ENCODE measurements at regions not wholly inside any gene's neighbourhood (a gene's known extent, or its start where the extent isn't known, plus 50 kb on each side); places are given as distances from the start of the nearest gene placed in this dataset.

GRCh38 chr1:29529677-29530278 is 293.5 kb downstream of the PTPRU start:
- no peak overlapping the region for H3K27ac Mint-ChIP-seq
- DNase-seq (ENCODE audit: low spot score in 2 of 2), result no peak
- peaks cover 12% of the 10 kb centered on the region for H3K9me3 Mint-ChIP-seq
- no peaks in the 10 kb centered on the region for H3K4me1 Mint-ChIP-seq
- no peaks in the 10 kb centered on the region for H3K36me3 Mint-ChIP-seq
- H3K4me3 Mint-ChIP-seq, result no peak overlapping the region
- ATAC-seq, result no peak

GRCh38 chr1:29527314-29528004 is 291.1 kb downstream of the PTPRU start:
- Mint-ChIP-seq H3K9me3 (peaks cover 12% of the 10 kb centered on the region), H3K27ac (no peak overlapping the region), H3K4me1 (no peaks in the 10 kb centered on the region), H3K36me3 (no peaks in the 10 kb centered on the region), H3K4me3 (no peak overlapping the region)
- ATAC-seq, result no peak
- DNase-seq (ENCODE audit: low spot score in 2 of 2), result no peak

GRCh38 chr1:29525941-29526340 is 289.6 kb downstream of the PTPRU start:
- Mint-ChIP-seq H3K27ac (no peak overlapping the region), H3K9me3 (peaks cover 12% of the 10 kb centered on the region), H3K36me3 (no peaks in the 10 kb centered on the region), H3K4me3 (no peak overlapping the region), H3K4me1 (no peaks in the 10 kb centered on the region)
- no peak for ATAC-seq
- DNase-seq (ENCODE audit: low spot score in 2 of 2), result no peak

DNA sequence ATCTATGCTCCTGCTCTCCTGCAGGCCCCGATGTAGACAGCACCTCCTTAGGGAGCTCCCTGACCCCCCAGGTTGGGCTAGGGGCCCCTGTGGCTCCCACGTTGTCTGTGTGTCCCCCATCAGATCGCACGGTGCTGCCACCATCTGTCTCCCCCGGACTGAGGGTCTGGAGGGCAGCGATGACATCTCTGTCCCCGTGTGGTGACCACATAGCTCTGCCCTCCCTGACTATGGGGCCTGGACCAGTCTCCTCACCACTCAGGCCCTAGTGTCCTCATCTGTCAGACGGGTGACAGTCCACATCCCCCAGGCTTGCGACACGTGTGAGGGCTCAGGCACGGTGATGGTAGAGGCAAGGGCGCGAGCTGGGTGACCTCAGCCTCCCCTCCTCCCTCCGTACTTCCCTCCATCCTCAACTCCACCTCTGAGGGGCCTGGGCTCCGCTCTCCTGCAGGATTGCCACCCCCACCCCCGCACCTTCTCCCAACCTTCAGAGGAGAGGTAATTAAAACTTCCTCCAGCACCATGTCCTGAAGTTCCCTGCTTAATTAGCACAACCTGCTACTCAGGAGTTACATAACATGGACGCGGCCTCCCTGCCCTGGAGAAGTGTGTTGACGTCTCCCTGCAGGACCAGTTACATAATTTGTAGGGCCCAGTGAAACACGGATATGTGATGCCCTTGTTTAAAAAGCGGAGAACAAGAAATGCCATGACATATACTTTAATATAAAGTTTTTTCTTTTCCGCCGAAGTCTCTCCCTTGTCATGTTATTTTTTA is 288.2 kb downstream of the PTPRU start:
- Mint-ChIP-seq H3K9me3 (peaks cover 7% of the 10 kb centered on the region), H3K4me3 (no peak overlapping the region), H3K27ac (no peak overlapping the region), H3K4me1 (no peaks in the 10 kb centered on the region), H3K36me3 (no peaks in the 10 kb centered on the region)
- no peak for DNase-seq (ENCODE audit: low spot score in 2 of 2)
- no peak for ATAC-seq

DNA sequence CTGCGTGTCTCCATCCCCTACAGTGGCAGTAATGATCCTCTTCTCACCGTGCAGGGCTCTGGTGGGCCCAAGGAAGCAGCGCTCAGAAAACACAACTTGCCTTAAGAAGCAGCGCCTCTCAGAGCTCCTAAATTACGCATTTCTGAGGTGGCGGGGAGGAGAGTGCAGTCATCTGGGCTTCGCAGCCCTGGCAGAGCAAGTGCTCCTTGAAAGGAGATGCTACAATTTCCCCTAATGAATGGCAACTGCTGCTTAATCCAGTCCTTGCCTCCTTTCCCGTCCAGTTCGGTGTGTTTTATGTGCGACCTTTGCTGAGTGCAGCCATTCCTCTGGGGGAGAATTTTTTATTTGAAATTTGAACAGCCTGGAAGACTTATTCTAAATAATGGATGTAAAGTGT is 287.3 kb downstream of the PTPRU start:
- ATAC-seq (no peak), DNase-seq (ENCODE audit: low spot score in 2 of 2) (no peak)
- Mint-ChIP-seq H3K4me3 (no peak overlapping the region), H3K9me3 (peaks cover under 1% of the 10 kb centered on the region), H3K27ac (no peak overlapping the region), H3K4me1 (no peaks in the 10 kb centered on the region), H3K36me3 (no peaks in the 10 kb centered on the region)

DNA sequence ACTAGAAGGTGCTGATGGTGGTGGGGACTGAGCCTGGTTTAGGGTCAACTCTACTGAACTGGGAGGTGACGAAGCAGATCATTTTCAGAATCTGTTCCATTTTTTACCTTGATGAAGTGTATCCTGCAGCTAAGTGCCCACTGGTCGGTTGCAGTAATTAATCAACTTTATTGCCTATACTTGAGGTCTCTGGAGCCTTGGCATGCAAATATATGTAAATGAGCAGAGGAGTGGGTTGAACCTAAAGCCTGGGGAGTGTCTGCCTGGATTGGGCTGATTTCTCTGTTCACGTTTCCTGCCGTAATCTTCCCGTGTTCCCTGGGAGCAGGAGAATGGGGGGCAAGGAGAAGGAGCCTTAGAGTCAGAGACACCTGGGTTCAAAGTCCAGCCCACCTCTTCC is 286.8 kb downstream of the PTPRU start:
- H3K9me3 Mint-ChIP-seq, result no peaks in the 10 kb centered on the region
- no peak overlapping the region for H3K27ac Mint-ChIP-seq
- H3K36me3 Mint-ChIP-seq, result no peaks in the 10 kb centered on the region
- no peaks in the 10 kb centered on the region for H3K4me1 Mint-ChIP-seq
- no peak overlapping the region for H3K4me3 Mint-ChIP-seq
- ATAC-seq (no peak), DNase-seq (ENCODE audit: low spot score in 2 of 2) (no peak)

DNA sequence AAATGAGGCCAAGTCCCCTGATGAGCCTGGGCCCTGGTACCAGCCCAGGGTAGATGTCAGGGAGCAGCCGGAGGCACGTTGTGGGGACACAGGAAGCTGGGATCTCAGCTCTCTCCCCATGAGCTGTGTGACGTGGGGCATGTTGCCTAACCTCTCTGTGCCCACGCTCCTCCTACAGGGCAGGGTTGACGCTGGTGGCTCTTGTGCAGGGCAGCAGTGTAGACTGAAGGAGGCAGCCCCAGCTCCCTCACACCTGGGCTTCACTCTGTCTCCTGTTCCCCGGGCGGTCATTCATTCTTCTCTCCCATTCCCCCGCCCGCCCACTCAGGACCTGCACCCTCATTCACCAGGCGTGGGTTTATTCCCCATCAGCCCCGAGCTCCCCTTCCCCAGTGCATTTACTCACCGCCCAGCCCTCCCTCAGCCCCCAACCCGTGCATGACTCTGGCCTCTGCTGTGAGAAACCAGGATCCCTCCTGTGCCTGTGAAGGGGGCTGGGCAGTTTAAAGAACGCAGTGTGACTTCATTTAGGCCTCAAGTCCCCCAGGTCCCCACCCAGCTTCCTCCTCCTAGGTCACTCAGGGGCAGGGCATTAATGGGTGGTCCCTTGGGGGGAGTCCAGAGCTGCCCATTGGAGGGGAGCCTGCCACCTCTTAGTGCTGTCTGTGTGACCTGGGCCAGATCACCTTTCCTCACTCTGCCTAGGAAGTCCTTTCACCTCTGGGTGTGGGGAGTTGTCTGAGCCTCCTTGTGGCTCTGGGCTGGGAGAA is 285.7 kb downstream of the PTPRU start:
- Mint-ChIP-seq H3K27ac (no peak overlapping the region), H3K4me1 (no peaks in the 10 kb centered on the region), H3K4me3 (no peak overlapping the region), H3K9me3 (no peaks in the 10 kb centered on the region), H3K36me3 (no peaks in the 10 kb centered on the region)
- no peak for DNase-seq (ENCODE audit: low spot score in 2 of 2)
- no peak for ATAC-seq

DNA sequence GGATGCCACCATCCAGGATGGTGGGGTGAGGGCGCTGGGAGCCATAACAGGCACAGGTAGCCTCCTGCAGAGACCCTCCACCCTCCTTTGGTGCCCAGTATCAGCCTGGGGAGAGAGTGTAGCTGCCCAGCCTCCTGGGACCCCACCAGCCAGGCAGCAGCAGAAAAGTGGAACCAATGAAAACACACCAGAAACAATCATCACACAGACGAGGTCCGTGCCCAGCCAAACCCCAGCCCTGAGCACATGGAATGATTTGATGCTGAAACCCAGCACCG is 285.1 kb downstream of the PTPRU start:
- no peak overlapping the region for H3K4me3 Mint-ChIP-seq
- ATAC-seq, result no peak
- H3K27ac Mint-ChIP-seq, result no peak overlapping the region
- no peaks in the 10 kb centered on the region for H3K4me1 Mint-ChIP-seq
- no peak for DNase-seq (ENCODE audit: low spot score in 2 of 2)
- H3K9me3 Mint-ChIP-seq, result no peaks in the 10 kb centered on the region
- H3K36me3 Mint-ChIP-seq, result no peaks in the 10 kb centered on the region

- H3K4me1 Mint-ChIP-seq, result no peaks in the 10 kb centered on the region
- ATAC-seq, result no peak
- H3K4me3 Mint-ChIP-seq, result no peak overlapping the region
- no peaks in the 10 kb centered on the region for H3K9me3 Mint-ChIP-seq
- H3K36me3 Mint-ChIP-seq, result no peaks in the 10 kb centered on the region
- no peak for DNase-seq (ENCODE audit: low spot score in 2 of 2)
- H3K27ac Mint-ChIP-seq, result no peak overlapping the region
Observed at GRCh38 chr1:29520571-29521437, 284.5 kb downstream of the PTPRU start.

- no peak for DNase-seq (ENCODE audit: low spot score in 2 of 2)
- Mint-ChIP-seq H3K4me1 (no peaks in the 10 kb centered on the region), H3K36me3 (no peaks in the 10 kb centered on the region), H3K4me3 (no peak overlapping the region), H3K27ac (no peak overlapping the region), H3K9me3 (no peaks in the 10 kb centered on the region)
- no peak for ATAC-seq
Observed at GRCh38 chr1:29519788-29520110, 283.4 kb downstream of the PTPRU start.

GRCh38 chr1:29519108-29519787 is 282.9 kb downstream of the PTPRU start:
- ATAC-seq (no peak), DNase-seq (ENCODE audit: low spot score in 2 of 2) (peak in 1 of 2 donors; percentile 29)
- H3K4me1 Mint-ChIP-seq, result no peaks in the 10 kb centered on the region
- H3K4me3 Mint-ChIP-seq, result no peak overlapping the region
- H3K9me3 Mint-ChIP-seq, result no peaks in the 10 kb centered on the region
- H3K36me3 Mint-ChIP-seq, result no peaks in the 10 kb centered on the region
- H3K27ac Mint-ChIP-seq, result no peak overlapping the region

DNA sequence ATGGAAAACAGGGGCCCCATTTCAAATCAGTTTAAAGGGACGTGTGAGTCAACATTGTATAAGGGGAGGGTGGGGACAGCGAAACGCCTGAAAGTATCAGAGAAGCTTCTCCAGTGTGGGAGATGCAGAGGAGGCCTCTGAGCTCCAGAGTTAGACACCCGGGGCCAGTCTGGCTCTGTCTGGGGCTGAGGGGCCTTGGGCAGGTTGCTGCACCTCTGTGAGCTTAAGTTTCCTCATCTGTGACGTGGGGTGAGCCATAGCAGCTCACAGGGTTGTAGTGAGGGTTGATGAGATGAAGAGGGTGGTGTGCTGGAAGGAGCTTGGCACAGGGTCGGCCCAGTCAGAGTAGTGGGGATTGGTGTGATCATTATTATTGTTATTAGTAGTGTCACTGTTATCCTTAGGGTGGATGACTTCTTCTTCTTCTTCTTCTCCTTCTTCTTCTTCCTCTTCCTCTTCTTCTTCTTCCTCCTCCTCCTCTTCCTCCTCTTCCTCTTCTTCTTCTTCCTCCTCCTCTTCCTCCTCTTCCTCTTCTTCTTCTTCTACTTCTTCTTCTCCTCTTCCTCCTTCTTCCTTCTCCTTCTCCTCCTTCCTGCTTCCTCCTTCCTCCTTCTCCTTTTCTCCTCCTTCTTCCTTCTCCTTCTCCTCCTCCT is 282.0 kb downstream of the PTPRU start:
- ATAC-seq (no peak), DNase-seq (ENCODE audit: low spot score in 2 of 2) (no peak)
- no peak overlapping the region for H3K4me3 Mint-ChIP-seq
- H3K4me1 Mint-ChIP-seq, result no peaks in the 10 kb centered on the region
- no peaks in the 10 kb centered on the region for H3K36me3 Mint-ChIP-seq
- no peak overlapping the region for H3K27ac Mint-ChIP-seq
- H3K9me3 Mint-ChIP-seq, result no peaks in the 10 kb centered on the region

DNA sequence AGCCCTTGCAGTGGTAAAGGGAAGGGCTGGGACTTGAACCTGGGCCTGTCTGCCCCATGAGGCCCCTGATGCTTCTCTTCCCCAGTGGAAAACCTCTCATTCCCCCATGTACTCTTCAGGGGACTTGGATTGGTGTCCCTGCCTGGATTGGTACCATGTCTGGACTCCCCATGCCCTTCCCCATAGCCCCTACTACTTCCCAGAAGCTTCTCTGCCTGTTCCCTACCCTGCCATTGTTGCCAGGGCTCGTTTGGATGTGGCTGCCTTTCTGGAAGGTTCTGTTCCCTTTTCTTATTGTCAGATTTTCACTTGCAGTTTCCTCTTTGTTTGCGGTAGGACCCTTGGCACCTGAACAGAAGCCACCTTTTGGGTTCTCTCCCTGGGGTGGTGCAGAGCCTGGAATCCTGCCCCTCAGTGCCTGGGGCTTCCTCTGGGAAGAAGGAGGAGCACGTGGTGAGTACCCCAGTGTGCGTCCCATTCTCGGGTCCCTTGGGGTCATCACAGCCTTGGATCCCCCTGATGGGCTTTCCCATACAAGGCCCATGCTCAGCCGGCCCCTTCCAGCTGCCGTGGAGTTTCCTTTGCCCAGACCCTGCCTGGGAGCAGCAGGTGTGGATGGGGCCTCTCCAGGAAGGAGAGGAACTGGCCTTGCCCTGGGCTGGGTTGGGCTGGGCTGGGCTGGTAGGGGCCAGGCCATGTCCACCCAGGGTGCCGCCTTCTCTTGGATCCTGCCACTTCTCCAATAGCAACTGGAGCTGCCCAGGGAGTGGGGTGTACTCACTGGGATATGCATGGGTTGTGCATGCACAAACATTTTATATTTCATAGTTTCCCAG is 281.1 kb downstream of the PTPRU start:
- H3K27ac Mint-ChIP-seq, result no peak overlapping the region
- no peak for ATAC-seq
- H3K4me3 Mint-ChIP-seq, result no peak overlapping the region

More for the DNA sequence above, 281.1 kb downstream of the PTPRU start:
- no peaks in the 10 kb centered on the region for H3K36me3 Mint-ChIP-seq
- peak in 1 of 2 donors; percentile 23 for DNase-seq (ENCODE audit: low spot score in 2 of 2)
- H3K9me3 Mint-ChIP-seq, result no peaks in the 10 kb centered on the region
- no peaks in the 10 kb centered on the region for H3K4me1 Mint-ChIP-seq
